Mucosa of rectum (tissue), 2 donors: ENCODE measurements at regions not wholly inside any gene's neighbourhood (a gene's known extent, or its start where the extent isn't known, plus 50 kb on each side); places are given as distances from the start of the nearest gene placed in this dataset.
"Not testable (repeated sequence)": the region's sequence is repeated elsewhere in the genome, so short reads cannot be mapped to it uniquely, and the experiment has no call there.

Experiments
- H3K27ac ChIP-seq, 2 donors: one replicate each; pipeline ENCODE4 v1.7.0; 2013; ENCODE audit warnings: inconsistent platforms in 2 of 2, low read depth in 2 of 2, low read length in 2 of 2
- H3K27me3 ChIP-seq, 2 donors: one replicate each; pipeline ENCODE4 v1.7.0; 2013; ENCODE audit warnings: low read length in 2 of 2; ENCODE audit not compliant: control insufficient read depth in 2 of 2, insufficient read depth in 2 of 2
- H3K36me3 ChIP-seq, 2 donors: one replicate each; pipeline ENCODE4 v1.7.0; 2013; ENCODE audit warnings: low read length in 2 of 2; ENCODE audit not compliant: control insufficient read depth in 2 of 2, insufficient read depth in 2 of 2
- H3K4me1 ChIP-seq, 2 donors: one replicate each; pipeline ENCODE4 v1.7.0; 2013; ENCODE audit warnings: low read length in 2 of 2, mild to moderate bottlenecking in 1 of 2; ENCODE audit not compliant: control insufficient read depth in 2 of 2, insufficient read depth in 2 of 2
- H3K4me3 ChIP-seq, 2 donors: one replicate each; pipeline ENCODE4 v1.7.0; 2013; ENCODE audit warnings: low read length in 2 of 2
- H3K9ac ChIP-seq, 2 donors: one replicate each; pipeline ENCODE4 v1.7.0; 2013; ENCODE audit warnings: low read length in 2 of 2, low read depth in 1 of 2, mild to moderate bottlenecking in 1 of 2
- H3K9me3 ChIP-seq, 2 donors: one replicate each; pipeline ENCODE4 v1.7.0; 2013; ENCODE audit warnings: low read length in 2 of 2; ENCODE audit not compliant: control insufficient read depth in 2 of 2
- donor health status: healthy.
- donor health status: Normal muscosa, but diverticular disease.

DNA sequence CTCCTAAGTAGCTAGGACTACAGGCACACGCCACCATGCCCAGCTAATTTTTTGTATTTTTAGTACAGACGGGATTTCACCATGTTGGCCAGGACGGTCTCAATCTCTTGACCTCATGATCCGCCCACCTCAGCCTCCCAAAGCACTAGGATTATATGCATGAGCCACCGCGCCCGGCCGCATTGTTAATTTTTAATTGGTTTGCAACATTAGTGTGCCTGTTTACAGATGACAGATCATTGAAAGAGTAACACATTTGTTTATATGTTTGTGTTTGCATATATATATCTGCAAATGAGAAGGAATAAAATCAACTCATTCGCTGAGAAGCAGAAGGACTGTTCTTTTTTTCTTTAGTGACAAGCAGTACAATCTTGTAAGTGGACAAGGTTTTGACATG lies 152.2 kb upstream of the FNDC3A start:
- not testable (repeated sequence) for H3K36me3 ChIP-seq, H3K9me3 ChIP-seq, H3K4me3 ChIP-seq, H3K4me1 ChIP-seq, H3K9ac ChIP-seq, H3K27ac ChIP-seq, H3K27me3 ChIP-seq

DNA sequence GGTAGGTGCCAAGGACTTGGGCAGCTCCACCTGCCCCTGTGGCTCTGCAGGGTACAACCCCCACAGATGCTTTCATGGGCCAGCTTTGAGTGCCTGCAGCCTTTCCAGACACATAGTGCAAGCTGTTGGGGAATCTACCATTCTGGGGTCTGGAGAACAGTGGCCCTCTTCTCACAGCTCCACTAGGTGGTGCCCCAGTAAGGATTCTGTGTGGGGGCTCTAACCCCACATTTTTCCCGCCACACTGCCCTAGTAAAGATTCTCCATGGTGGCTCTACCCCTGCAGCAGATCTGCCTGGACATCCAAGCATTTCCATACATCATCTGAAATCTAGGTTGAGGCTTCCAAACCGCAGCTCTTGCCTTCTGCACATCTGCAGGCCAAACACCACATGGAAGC lies 149.7 kb upstream of the FNDC3A start:
- Histone ChIP-seq H3K9ac (no peak overlapping the region), H3K27me3 (no peaks in the 10 kb centered on the region), H3K36me3 (no peaks in the 10 kb centered on the region), H3K4me3 (no peak overlapping the region), H3K4me1 (no peaks in the 10 kb centered on the region), H3K9me3 (no peaks in the 10 kb centered on the region), H3K27ac (no peak overlapping the region)

DNA sequence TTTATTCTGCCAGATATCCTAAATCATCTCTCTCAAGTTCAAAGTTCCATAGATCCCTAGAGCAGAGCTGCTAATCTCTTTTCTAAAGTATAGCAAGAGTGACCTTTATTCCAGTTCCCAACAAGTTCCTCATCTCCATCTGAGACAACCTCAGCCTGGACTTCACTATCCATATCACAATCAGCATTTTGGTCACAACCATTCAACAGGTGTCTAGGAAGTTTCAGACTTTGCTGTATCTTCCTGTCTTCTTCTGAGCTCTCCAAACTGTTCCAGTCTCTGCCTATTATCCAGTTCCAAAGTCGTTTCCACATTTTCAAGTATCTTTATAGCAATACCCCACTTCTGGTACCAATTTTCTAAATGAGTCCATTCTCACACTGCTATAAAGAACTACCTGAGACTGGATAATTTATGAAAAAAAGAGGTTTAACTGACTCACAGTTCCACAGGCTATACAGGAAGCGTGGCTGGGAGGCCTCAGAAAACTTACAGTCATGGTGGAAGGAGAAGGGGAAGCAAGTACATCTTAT lies 148.7 kb upstream of the FNDC3A start:
- H3K9me3 ChIP-seq, H3K4me1 ChIP-seq, H3K27ac ChIP-seq, H3K9ac ChIP-seq, H3K36me3 ChIP-seq, H3K27me3 ChIP-seq, H3K4me3 ChIP-seq: not testable (repeated sequence)

DNA sequence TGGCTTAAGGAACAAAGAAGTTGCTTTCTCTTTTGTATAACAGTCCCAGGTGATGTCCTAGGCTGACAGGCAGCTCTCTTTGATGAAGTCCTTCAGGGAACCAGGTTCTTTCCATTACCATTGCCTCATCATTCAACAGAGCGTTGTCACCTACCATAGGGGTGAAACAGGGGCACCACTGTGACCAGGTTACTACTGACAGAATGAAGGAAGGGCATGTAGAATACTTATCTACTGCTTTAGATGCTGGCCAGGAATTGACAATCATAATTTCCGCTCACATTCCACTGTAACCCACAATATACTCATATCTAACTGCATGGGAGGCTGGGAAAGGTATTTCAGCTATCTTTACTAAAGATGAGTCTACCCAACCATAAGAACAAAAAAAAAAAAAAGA lies 148.0 kb upstream of the FNDC3A start:
- no peaks in the 10 kb centered on the region for H3K36me3 ChIP-seq
- no peaks in the 10 kb centered on the region for H3K9me3 ChIP-seq
- H3K27ac ChIP-seq, result no peak overlapping the region
- H3K27me3 ChIP-seq, result no peaks in the 10 kb centered on the region
- no peak overlapping the region for H3K9ac ChIP-seq
- no peak overlapping the region for H3K4me3 ChIP-seq
- H3K4me1 ChIP-seq, result no peaks in the 10 kb centered on the region

DNA sequence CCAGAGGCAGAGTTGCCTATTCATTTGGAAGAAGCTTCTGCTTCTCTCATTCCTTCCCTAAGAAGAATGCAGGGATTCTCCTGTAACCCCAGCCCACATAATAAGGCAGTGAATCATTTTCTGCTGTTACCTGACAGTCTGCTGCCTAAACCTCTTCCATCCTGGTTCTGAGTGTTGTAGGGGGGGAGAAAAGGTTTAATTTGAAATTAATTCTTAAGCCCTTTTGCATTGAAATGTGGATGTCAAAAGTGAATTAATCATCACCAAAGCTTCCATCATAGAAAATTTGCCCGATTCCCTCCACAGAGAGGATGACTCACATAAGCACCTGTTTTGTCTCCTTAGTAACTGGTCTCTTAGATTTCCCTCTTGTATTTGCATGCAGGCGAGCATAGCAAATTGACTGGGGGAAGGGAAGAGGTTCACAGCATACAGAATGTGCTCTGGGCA lies 146.7 kb upstream of the FNDC3A start:
- no peaks in the 10 kb centered on the region for H3K27me3 ChIP-seq

DNA sequence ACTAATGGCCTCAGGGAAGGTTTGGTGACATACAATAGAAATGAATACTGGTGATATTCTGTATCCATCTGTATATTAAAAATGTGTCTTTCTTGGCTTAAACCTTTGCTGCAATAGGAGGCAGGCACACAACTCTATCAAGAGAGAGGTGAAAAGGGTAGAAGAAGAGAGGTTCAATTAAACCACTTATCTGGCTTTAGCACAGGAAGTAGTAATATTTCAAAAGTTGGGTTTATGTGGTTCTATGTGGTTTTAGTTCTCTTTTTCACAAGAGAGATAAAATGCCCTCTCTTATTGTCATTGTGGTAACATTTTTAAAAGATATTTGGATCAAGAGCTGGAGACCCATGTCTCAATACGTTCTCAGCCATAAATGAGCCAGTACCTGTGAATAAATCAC lies 146.2 kb upstream of the FNDC3A start:
- H3K27ac ChIP-seq, result no peak overlapping the region
- H3K36me3 ChIP-seq, result no peaks in the 10 kb centered on the region
- no peaks in the 10 kb centered on the region for H3K27me3 ChIP-seq
- no peak overlapping the region for H3K4me3 ChIP-seq
- H3K4me1 ChIP-seq, result no peaks in the 10 kb centered on the region
- H3K9ac ChIP-seq, result no peak overlapping the region
- no peaks in the 10 kb centered on the region for H3K9me3 ChIP-seq

More for the DNA sequence above, 146.7 kb upstream of the FNDC3A start:
- no peak overlapping the region for H3K9ac ChIP-seq
- no peak overlapping the region for H3K4me3 ChIP-seq
- no peaks in the 10 kb centered on the region for H3K36me3 ChIP-seq
- H3K4me1 ChIP-seq, result no peaks in the 10 kb centered on the region
- no peaks in the 10 kb centered on the region for H3K9me3 ChIP-seq
- no peak overlapping the region for H3K27ac ChIP-seq

DNA sequence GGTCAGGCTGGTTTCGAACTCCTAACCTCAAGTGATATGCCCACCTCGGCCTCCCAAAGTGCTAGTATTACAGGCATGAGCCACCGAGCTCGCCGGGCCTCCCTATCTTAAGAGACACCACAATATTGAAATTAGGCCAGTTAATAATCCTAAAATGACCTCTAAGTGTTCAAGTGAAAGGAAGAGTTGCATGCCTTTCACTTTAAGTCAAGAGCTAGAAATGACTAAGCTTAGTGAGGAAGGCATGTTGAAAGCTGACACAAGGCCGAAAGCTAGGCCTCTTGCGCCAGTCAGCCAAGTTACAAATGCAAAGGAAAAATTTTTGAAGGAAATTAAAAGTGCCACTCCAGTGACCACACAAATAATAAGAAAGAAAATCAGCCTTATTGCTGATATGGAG lies 144.5 kb upstream of the FNDC3A start:
- H3K27ac ChIP-seq, result no peak overlapping the region
- no peaks in the 10 kb centered on the region for H3K27me3 ChIP-seq
- no peaks in the 10 kb centered on the region for H3K9me3 ChIP-seq
- no peak overlapping the region for H3K4me3 ChIP-seq
- H3K4me1 ChIP-seq, result no peaks in the 10 kb centered on the region
- H3K9ac ChIP-seq, result no peak overlapping the region
- no peaks in the 10 kb centered on the region for H3K36me3 ChIP-seq

DNA sequence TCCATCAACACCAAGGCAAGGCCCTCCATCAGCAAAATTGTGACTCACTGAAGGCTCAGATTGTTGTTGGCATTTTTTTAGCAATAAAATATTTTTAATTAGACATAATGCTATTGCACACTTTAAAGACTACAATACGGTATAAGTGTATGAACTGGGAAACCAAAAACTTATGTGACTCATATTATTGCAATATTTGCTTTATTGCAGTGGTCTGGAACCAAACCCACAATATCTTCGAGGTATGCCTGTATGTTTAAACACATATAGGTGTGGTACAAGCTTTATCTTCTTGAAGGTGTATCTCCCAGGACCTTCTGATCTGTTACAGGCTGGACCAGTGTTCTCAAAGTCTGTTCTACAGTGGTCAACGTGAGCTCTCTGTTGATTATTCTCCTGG lies 142.3 kb upstream of the FNDC3A start:
- no peaks in the 10 kb centered on the region for H3K36me3 ChIP-seq
- H3K27ac ChIP-seq, result no peak overlapping the region
- H3K4me1 ChIP-seq, result no peaks in the 10 kb centered on the region
- H3K9me3 ChIP-seq, result no peaks in the 10 kb centered on the region
- no peak overlapping the region for H3K9ac ChIP-seq
- H3K4me3 ChIP-seq, result no peak overlapping the region
- H3K27me3 ChIP-seq, result no peaks in the 10 kb centered on the region

DNA sequence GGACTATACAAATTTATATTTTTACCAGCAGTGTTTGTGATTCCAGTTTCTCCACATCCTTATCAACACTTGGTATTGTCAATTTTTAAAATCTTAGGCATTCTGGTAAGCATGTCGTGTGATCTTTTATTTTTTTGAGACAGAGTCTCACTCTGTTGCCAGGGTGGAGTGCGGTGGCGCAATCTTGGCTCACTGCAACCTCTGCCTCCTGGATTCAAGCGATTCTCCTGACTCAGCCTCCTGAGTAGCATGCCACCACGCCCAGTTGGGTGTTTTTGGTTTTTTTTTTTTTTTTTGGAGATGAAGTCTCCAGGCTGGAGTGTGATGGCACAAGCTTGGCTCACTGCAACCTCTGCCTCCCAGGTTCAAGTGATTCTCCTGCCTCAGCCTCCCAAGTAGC lies 140.4 kb upstream of the FNDC3A start:
- H3K27ac ChIP-seq, H3K36me3 ChIP-seq, H3K4me1 ChIP-seq, H3K9me3 ChIP-seq, H3K4me3 ChIP-seq, H3K27me3 ChIP-seq, H3K9ac ChIP-seq: not testable (repeated sequence)

DNA sequence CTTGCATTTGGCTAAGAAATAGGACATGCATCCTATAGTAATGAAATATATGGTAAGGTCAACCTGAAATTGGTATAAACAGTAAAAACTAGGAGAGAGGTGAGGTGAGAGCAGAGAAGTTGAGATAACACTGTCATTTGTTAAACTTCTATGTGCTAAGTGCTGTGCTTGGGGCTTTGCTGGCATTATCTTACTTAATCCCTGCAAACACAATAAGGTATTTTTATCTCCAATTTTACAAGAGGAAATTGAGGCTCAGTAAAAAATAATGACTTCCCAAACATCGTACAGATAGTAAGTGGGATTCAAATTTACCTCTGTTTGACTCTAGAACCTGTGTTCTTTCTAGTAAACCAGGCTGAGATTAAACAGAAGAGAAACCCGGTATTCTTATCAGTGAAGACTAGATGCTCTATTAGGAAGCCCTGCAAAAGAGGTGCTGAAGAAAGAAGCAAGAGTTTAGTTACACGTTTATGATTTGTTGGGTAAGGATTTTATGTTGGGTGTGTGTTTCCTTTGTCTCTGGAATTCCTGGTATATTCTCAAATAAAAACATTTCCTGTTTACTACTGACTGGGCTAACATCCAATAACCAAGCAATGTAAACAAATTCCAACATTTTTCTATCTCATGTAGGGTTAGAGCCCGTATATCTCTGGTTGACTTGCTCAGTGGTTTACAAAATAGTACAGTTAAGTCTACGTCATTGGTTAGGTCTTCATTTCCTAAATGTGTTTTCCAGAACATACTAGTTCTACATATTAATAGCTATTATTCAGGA lies 137.3 kb upstream of the FNDC3A start:
- no peaks in the 10 kb centered on the region for H3K9me3 ChIP-seq
- H3K9ac ChIP-seq, result no peak overlapping the region
- no peaks in the 10 kb centered on the region for H3K36me3 ChIP-seq
- no peaks in the 10 kb centered on the region for H3K27me3 ChIP-seq
- no peaks in the 10 kb centered on the region for H3K4me1 ChIP-seq
- H3K27ac ChIP-seq, result no peak overlapping the region
- H3K4me3 ChIP-seq, result no peak overlapping the region
